Activated gamma-delta T cell treated with Interleukin-2 at 50 U/mL for 16 hours (primary cell): ENCODE measurements at regions not wholly inside any gene's neighbourhood (a gene's known extent, or its start where the extent isn't known, plus 50 kb on each side); places are given as distances from the start of the nearest gene placed in this dataset.

ENCODE experiments used
- DNase-seq: peaks from one replicate; pipeline ENCODE4 v3.0.0-alpha.2; 2020

DNA sequence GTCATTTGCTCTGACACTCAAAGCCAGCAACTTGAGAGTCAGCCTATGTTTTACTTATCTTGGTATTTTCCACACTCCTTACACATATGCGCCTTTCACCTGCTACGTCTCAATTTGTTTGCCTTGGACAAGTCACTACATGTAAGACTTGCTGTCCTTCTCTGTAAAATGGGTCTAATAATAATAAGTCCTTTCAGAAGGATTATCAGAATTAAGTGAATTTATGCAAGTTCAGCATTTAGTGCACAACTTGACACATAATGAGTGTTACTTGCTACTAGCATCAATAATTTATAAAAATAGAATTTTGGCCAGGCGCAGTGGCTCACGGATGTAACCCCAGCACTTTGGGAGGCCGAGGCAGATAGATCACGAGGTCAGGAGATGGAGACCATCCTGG lies 71.1 kb upstream of the UBL3 start:
- no peak for DNase-seq

DNA sequence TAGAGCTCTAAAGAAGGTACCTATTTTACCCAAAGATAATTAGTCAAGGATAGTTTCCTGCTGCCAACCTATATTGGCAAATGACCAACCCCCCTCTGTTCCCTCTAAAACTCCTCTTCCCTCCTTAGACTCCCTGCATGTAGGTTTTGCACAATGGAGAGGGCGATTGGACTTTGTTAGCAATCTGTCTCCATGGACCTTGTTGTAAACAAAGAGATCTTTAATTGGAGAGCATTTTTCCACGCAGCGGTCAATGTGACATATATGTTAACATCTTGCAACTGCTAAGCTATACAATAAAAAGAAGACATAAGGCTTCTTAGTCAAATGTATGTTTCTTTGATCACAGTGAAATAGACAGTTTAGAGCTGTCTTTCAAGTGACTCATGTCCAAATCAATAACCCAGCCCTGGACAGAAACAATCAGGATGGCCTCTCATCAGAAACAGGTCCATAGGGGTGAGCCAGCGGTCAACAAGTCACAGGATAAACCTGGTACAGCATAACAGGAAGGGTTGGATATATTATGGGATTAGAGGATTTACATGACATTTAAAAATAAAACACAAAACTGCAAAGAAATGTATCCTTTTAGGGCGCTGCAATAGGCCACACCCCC lies 69.7 kb upstream of the UBL3 start:
- no peak for DNase-seq

DNA sequence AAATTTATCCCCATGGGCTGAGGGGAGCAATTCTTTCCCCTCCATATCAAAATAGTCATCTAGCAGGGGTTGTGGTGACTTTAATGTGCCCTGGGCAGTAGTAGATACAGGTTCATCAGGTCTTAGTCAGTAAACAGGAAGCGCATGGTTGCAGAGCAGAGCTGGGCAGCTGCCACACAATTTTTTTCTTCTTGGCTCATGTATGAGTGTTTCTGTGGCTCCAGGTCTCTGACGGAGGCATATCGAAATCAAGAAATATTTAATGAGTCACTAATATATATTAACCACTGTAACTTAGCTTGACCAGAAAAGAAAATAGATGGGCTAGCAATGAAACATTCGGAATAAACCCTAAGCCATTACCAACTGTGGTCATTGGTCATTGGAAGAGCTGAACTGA lies 68.4 kb upstream of the UBL3 start:
- no peak for DNase-seq

DNA sequence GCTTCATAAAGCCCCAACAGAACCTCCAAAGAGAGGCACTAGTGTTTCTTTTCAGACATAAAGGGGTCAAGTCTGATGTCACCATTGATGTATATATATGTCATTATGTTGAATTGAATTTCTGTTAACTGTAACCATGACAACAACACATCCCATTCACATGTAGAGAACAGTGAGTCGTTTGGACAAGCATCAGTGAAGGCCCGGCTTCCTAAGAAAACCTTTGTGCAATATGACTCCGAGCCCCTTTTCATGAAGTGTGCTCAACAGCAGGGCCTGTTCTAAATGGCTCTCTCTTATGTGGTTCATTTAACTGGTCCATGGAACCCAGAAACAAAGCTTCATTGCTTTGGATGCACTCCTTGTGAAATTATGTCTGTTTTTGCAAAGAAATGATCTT lies 67.2 kb upstream of the UBL3 start:
- no peak for DNase-seq

DNA sequence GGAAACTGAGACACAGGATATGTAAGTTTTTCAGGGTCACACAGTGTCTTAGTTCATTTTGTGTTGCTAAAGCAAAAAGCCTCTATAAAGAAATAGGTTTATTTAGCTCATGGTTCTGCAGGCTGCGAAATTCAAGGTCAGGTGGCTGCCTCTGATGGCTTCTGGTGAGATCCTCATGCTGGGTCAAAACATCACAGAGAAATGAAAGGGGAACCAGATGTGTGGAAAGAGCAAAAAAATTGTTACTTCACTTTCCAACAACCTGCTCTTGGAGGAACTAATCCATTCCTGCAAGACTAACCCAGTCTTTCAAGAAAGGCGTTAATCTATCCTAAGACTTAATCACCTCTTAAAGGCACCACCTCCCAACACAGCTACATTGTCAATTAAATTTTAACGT lies 64.2 kb upstream of the UBL3 start:
- DNase-seq = no peak

DNA sequence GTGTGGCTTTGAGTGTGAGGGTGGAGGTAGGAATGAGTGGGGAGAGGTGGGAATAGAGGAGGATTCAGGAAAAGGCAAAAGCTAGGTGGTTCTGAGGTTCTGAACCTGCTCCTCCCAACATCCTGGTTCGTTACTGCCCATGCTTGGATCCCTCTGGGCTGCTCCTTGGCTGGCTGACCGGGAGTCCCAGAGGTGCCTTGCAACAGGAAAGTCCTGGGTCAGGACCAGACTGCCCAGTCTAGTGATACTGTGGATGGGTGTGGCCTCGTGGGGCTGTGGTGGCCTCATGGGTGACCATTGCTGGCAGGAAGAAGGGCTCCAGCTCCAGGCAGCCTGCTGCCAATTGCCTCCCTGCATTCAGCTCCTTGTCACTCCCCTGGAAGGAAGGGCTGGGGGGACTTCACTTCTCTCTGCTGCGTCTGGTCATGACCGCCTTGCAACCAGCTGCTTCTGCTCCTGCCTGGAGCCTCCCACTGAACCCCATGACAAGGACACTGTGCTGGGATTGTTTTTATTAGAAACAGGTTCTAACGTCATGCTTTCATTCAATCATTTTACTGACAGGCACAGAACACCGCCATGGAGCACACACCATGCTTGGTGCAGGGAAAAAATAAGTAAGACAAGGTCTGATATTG lies 61.5 kb upstream of the UBL3 start:
- DNase-seq = no peak

DNA sequence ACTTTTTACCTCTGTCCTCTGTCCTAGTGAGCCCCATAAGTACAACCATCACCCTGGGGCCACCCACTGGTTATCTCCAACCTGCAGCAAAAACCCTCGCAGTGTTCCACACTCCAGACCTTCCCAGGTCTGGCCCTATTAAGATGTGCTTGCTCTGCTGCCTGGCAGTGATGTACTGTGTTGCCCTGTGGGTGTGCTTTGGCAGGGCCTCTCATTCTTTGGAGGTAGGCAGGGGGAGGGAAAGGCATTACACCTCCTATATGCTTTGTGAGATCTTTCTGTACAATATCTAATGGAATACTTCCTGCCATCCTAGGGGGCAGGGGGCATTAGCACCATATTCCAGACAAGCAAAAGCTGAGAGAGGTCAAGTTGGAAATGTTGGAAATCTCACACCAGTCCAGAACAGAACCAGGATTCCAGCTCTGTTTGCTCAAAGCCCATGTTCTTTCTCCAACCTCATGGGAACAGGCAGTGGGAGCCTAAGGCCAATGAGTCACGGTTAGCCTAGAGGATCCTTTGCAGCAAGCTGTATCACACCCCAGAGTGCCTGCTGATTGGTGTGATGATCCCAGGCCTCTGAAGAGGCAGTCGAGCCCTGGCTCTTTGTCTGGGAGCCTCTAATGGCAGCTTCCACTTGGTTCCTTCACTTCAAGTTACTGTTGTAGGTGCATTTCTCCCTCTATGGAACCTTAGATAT lies 59.7 kb upstream of the UBL3 start:
- DNase-seq = no peak

DNA sequence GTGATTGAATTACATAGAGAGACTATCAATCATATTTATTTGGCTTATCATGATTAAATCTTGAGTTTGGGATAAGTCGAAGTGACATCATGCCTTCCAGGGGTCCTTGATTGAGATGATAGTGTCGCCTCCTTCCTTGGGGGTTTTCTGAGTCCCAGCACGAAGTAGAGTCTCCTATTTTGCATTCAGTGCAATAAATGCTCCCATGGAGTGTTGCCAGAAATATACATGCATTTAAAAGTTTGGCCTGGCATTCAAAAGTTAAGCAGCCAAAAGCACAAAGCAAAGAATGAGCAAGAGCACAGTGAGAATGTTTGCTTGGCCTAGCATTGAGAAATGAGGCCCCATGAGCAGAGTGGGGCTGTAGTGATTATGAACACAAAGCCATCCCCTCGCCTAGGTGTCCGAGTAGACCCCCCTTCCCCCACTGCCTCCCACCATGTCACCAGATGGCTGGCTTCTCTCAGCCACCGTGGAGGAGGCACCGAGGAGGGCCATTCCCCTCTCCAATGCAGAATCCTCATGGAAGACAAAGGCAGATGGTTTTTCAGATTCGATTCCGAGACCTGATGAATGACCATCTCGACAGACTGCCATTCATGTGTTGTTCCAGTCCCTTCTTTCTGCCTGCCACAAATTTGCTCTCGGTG lies 58.8 kb upstream of the UBL3 start:
- no peak for DNase-seq

DNA sequence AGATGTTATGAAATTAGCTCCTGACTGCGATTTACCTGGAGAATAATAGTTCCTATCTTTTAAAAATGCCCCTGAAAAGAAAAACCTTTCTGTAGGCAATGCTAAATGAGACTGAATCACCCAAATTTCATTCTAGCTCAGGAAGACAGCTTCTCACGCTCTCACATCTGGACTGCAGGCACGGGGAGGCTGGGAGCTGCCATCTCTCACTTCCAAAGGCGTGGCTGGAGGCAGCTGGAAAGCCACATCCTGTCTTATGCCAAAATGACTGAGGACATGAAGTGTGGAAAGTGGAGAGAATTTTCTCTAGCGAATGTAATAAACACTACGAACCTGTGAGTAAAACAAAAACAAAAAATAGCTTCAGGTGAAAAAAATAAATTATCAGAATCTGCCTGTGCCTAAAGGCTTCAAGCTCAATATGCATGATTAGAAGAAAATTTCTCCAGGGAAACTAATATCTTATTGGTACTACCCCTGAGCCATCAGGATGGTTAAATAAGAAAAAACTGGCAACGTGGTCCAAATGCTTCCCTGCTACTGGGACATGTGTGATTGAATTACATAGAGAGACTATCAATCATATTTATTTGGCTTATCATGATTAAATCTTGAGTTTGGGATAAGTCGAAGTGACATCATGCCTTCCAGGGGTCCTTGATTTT lies 58.1 kb upstream of the UBL3 start:
- DNase-seq = no peak

DNA sequence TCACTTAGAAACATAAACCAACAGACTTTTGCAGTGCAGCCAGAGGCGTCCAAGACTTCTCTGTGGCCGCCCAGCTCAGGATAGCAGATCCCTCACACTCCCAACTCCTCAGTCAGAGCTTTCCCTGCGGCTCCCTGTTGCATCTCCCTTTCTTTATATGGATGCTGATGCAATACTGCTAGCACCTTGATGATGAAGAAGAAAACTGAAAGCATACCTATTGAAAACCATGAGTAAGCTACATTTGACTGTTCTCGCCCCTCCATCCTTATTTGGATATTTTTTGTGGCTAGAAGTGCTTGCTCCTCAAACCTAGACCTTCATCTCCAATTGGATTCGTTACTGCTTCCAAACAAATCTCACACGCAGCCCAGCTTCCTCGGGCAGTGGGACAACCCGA lies 57.3 kb upstream of the UBL3 start:
- DNase-seq = no peak

DNA sequence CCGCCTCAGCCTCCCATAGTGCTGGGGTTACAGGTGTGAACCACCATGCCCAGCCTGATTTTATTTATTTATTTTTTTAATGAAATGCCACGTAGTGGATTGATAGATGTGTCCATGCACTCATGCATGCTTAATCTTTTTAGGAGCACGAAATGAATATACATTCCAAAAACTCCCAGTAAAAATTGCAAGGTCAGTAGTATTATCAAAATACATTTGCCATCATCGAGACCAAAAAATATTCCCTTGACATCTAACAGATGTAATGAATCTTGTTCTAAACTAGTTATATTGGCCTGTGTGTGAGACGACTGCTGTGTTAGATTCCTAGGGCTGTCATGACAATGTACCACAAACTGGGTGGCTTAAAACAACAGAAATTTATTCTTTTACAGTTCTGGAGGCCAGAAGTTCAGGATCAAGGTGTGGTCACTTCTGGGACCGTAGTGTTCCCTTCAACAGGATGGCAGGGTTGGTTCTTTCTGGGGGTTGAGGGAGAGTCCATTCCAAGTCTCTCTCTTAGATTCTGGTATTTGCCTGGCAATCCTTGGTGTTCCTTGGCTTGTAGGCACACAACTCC lies 56.1 kb upstream of the UBL3 start:
- no peak for DNase-seq

DNA sequence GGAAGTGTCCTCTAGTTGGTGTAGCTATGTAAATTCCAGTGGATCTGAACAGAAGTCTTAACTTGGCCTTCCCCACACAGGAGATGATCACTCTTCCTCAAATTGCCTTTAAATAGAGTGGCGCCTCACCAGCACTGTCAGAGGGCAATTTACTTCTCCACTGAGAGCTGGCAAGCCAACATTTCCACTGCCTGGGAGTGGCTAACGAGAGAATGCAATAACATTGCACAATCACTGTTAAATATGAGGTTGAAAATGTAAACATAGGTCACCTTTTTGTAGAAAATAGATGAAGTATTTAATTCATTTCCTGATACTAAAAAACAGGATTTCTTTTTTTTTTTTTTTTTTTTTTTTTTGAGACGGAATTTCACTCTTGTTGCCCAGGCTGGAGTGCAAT lies 55.4 kb upstream of the UBL3 start:
- no peak for DNase-seq

DNA sequence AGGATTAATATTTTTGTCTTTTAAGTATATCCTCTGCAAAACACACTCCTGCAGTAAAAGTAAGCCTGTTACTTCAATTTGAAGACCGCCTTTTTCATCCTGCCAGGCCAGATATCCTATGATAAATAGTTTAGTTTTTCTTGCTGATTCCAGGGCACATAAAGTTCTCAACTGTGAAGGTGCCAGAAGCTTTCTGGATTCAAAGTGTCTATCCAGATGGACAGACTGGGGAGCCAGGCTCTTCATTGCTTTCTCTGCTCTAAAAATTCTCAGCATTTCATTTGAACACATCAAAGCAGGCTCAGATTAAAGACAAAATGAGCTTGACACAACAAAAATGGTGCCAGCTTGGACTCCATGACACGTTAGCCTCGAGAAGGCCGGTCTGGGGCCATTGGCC lies 53.6 kb upstream of the UBL3 start:
- no peak for DNase-seq

DNA sequence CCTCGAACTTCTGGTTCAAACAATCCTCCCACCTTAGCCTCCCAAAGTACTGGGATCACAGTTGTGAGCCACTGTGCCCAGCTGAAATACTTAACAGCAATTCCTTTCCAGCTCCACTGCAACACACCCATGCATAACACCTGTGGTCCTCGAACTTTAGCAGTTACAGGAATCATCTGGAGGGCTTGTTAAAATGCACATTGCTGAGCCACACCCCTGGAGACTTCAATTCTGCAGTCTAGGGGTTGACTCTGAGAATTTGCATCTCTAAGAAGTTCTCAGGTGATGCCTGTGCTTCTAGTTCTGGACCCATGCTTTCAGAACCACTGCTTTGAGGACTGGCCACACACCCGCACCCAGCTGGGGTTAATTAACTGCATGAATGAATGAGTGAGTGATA lies 53.1 kb upstream of the UBL3 start:
- DNase-seq = no peak

DNA sequence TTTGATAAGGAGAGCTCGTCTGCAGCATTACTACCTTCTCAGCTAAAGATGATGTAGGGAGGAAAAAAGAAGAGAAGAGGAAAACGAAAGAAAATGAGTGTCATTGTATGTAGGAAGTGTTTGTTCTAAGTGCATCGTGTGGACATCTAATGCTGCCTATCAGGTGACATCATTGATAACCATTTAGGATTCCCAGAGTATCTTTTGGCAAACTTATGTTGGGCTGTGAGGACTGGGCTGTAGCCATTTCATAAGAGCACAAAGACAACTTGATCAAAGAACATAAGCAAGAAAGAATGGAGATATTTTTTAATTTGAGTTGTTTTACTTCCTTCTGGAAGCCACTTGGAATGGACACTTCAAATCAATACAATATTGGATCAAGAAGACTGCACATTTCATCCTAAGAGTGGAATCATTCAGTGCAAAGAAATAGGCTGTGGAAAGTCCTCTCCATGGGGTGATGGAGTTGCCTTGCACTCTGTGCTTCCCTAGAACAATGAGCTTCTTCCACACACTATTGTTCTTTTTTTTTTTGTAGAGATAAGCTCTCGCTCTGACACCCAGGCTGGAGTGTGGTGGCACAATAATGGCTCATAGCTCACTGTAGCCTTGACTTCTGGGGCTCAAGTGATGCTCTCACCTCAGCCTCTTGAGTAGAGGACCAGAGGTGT lies 52.4 kb upstream of the UBL3 start:
- no peak for DNase-seq

DNA sequence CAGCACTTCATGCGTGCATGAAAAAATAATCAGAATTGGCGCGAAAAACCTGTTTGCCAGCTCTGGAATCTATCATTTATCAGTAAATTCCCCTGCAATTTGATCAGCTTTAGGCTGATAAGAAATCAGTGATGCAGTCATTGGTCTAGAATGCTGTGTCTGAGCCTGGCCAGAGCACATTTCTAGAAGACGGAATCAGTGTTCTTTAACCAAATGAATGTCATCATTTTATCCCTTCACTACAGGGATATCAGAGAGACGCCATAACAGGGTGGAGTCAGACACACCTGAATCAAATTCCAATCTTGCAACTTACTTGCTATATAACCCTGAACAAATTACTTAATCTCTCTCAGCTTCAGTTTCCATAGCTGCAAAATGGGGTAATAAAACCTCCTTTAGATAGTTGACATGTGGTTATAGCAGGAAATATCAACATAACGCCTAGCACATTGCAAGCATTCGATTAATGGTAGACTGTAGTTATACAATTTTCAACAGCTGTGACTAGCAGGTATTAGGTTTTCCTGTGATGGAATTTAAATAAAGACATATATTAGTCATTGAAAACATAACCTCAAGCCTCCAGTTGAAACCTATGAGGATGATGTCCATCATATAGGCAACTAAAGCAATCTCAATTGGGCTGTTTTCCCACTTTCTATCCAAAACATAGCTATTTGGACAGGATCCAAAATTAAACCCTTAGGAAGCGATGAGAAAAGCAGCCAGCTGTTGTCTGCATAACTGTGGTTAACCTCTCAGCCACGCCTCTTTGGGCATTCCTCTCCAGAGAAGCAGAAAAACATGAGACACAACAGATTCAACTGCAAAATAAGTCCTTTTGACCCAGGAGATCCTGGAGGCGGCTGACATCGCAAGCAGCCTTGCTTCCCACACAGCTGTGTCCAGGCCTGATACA lies 51.6 kb upstream of the UBL3 start:
- DNase-seq = peak; percentile 9
